SK-N-SH (cell line): ENCODE measurements at regions not wholly inside any gene's neighbourhood (a gene's known extent, or its start where the extent isn't known, plus 50 kb on each side); places are given as distances from the start of the nearest gene placed in this dataset.

Experiments used
- CTCF ChIA-PET: fragments of 300-600, 350-600 bp; formaldehyde crosslinking; extraction: SDS; loops from one replicate; lab custom pipeline; 2021; lab: Yijun Ruan, JAX
- POLR2A ChIA-PET: fragments of 350-600 bp; sonication (Branson Sonifier 250); formaldehyde crosslinking; extraction: SDS; loops from one replicate; lab custom pipeline; 2020; ENCODE audit warnings: antibody characterized with exemption, inconsistent platforms; lab: Yijun Ruan, JAX
- DNase-seq: peaks from one replicate; pipeline ENCODE4 v3.0.0; 2012
- H2AFZ ChIP-seq: fragments of 200-600 bp; sonication (generic); 2 replicates; pipeline ENCODE4 v1.8.1; 2016; ENCODE audit warnings: antibody characterized with exemption, mild to moderate bottlenecking, low read depth
- H3F3A ChIP-seq: fragments of 200-600 bp; sonication (generic); replicated peaks from 2 replicates; pipeline ENCODE3; 2016; ENCODE audit warnings: antibody characterized with exemption, mild to moderate bottlenecking; ENCODE audit not compliant: insufficient read depth
- H3K27ac ChIP-seq, 2 experiments: fragments of 200-500 bp in 1 of 2; fragments of 200-600 bp in 1 of 2; sonication (Bioruptor generic) in 1 of 2; sonication (generic), shearing (Covaris generic) in 1 of 2; 2 replicates each; pipeline versions ENCODE4 v1.5.1 to v1.6.1; 2014 to 2016; ENCODE audit warnings: low read depth in 2 of 2, inconsistent platforms in 1 of 2, low read length in 1 of 2, mild to moderate bottlenecking in 1 of 2, mixed read lengths in 1 of 2
- H3K27me3 ChIP-seq: fragments of 200-600 bp; sonication (generic), shearing (Covaris generic); 2 replicates; pipeline ENCODE4 v1.6.1; 2016; ENCODE audit warnings: mixed run types; ENCODE audit not compliant: insufficient read depth
- H3K36me3 ChIP-seq, 2 experiments: fragments of 200-500 bp in 1 of 2; fragments of 200-600 bp in 1 of 2; sonication (Bioruptor generic) in 1 of 2; sonication (generic) in 1 of 2; replicated peaks in 1 of 2; 2 replicates each; pipeline versions ENCODE3 to v1.5.1; 2014 to 2016; ENCODE audit warnings: low read length in 1 of 2, mild to moderate bottlenecking in 1 of 2; ENCODE audit not compliant: insufficient read depth in 2 of 2, control insufficient read depth in 1 of 2
- H3K4me1 ChIP-seq, 2 experiments: fragments of 200-500 bp in 1 of 2; fragments of 200-600 bp in 1 of 2; sonication (Bioruptor generic) in 1 of 2; sonication (generic), shearing (Covaris generic) in 1 of 2; 2 replicates each; pipeline versions ENCODE4 v1.5.1 to v1.6.1; 2014 to 2016; ENCODE audit warnings: low read depth in 1 of 2, low read length in 1 of 2, mixed run types in 1 of 2; ENCODE audit not compliant: insufficient read depth in 2 of 2, control insufficient read depth in 1 of 2
- H3K4me2 ChIP-seq: fragments of 200-600 bp; sonication (generic), shearing (Covaris generic); 2 replicates; pipeline ENCODE4 v1.6.1; 2017; ENCODE audit warnings: mixed run types
- H3K4me3 ChIP-seq, 2 experiments: fragments of 200-500 bp in 1 of 2; fragments of 200-600 bp in 1 of 2; sonication (Bioruptor generic) in 1 of 2; sonication (generic), shearing (Covaris generic) in 1 of 2; 2 replicates each; pipeline versions ENCODE4 v1.5.1 to v1.8.1; 2014 to 2016; ENCODE audit warnings: low read depth in 2 of 2, inconsistent platforms in 1 of 2, low read length in 1 of 2, mild to moderate bottlenecking in 1 of 2, mixed read lengths in 1 of 2, moderate library complexity in 1 of 2
- H3K79me2 ChIP-seq: fragments of 200-600 bp; sonication (generic); 2 replicates; pipeline ENCODE4 v1.8.1; 2017; ENCODE audit warnings: mild to moderate bottlenecking; ENCODE audit not compliant: insufficient read depth
- H3K9ac ChIP-seq: fragments of 200-600 bp; sonication (generic); 2 replicates; pipeline ENCODE4 v1.6.1; 2017; ENCODE audit warnings: mixed run types
- H3K9me2 ChIP-seq: fragments of 200-600 bp; sonication (generic); 2 replicates; pipeline ENCODE4 v1.6.1; 2017; ENCODE audit warnings: mixed run types
- H3K9me3 ChIP-seq: fragments of 200-600 bp; sonication (generic); 2 replicates; pipeline ENCODE4 v1.6.1; 2017; ENCODE audit warnings: mixed run types, mild to moderate bottlenecking, moderate library complexity
- H4K20me1 ChIP-seq: fragments of 200-600 bp; sonication (generic); 2 replicates; pipeline ENCODE4 v1.6.1; 2017; ENCODE audit warnings: mild to moderate bottlenecking, mixed run types; ENCODE audit not compliant: insufficient read depth
- CHD2 ChIP-seq: fragments of 150-350 bp; IDR thresholded peaks from 2 replicates; pipeline ENCODE4 v1.6.1; 2018; ENCODE audit warnings: low read length; ENCODE audit not compliant: partially characterized antibody
- CTCF ChIP-seq: fragments of 200-600 bp; sonication (generic); IDR thresholded peaks from 2 replicates; pipeline ENCODE4 v1.6.1; 2017; ENCODE audit warnings: antibody characterized with exemption, mild to moderate bottlenecking, moderate library complexity
- ELF1 ChIP-seq: IDR thresholded peaks from 2 replicates; pipeline ENCODE4 v1.4.0; 2012
- FOSL2 ChIP-seq: IDR thresholded peaks from 2 replicates; pipeline ENCODE4 v1.4.0; 2012; ENCODE audit warnings: low read depth, mild to moderate bottlenecking, moderate library complexity, borderline replicate concordance
- FOXJ3 ChIP-seq: sonication (generic); formaldehyde crosslinking; IDR thresholded peaks from 2 replicates; pipeline ENCODE4 v1.5.1; 2020; ENCODE audit warnings: mild to moderate bottlenecking, missing genetic modification reagents
- GABPA ChIP-seq: IDR thresholded peaks from 2 replicates; pipeline ENCODE4 v1.4.0; 2012; ENCODE audit warnings: low read depth, mild to moderate bottlenecking
- GATA2 ChIP-seq: sonication (generic); formaldehyde crosslinking; IDR thresholded peaks from 2 replicates; pipeline ENCODE4 v1.5.0; 2020; ENCODE audit warnings: mild to moderate bottlenecking, missing genetic modification reagents
- IRF3 ChIP-seq: fragments of 150-350 bp; IDR thresholded peaks from 2 replicates; pipeline ENCODE4 v1.6.1; 2016; ENCODE audit warnings: mild to moderate bottlenecking, low read depth, low read length
- MAX ChIP-seq: IDR thresholded peaks from 2 replicates; pipeline ENCODE4 v1.4.0; 2012; ENCODE audit warnings: low read depth
- MEF2A ChIP-seq: IDR thresholded peaks from 2 replicates; pipeline ENCODE4 v1.4.0; 2012; ENCODE audit warnings: low read depth, borderline replicate concordance
- NRF1 ChIP-seq: IDR thresholded peaks from 2 replicates; pipeline ENCODE4 v1.6.1; 2012; ENCODE audit warnings: low read depth, mild to moderate bottlenecking, low read length
- PBX3 ChIP-seq: IDR thresholded peaks from 2 replicates; pipeline ENCODE4; 2012
- RFX5 ChIP-seq: IDR thresholded peaks from 2 replicates; pipeline ENCODE4 v1.6.1; 2012; ENCODE audit warnings: mild to moderate bottlenecking, improper control_type of control experiment, low read length
- TAF1 ChIP-seq: IDR thresholded peaks from 2 replicates; pipeline ENCODE4 v1.6.1; 2012; ENCODE audit warnings: low read depth, mild to moderate bottlenecking, low read length, moderate library complexity, borderline replicate concordance
- TCF12 ChIP-seq: IDR thresholded peaks from 2 replicates; pipeline ENCODE4 v1.4.0; 2012
- TEAD4 ChIP-seq: IDR thresholded peaks from 2 replicates; pipeline ENCODE4 v1.4.0; 2012; ENCODE audit warnings: mild to moderate bottlenecking, borderline replicate concordance; ENCODE audit not compliant: insufficient read depth
- WGBS: methylation state at CpG from one replicate; pipeline ENCODE4 v1.1.6; 2017; ENCODE audit warnings: low lambda C conversion rate; 5-methylcytosine and 5-hydroxymethylcytosine counted together

DNA sequence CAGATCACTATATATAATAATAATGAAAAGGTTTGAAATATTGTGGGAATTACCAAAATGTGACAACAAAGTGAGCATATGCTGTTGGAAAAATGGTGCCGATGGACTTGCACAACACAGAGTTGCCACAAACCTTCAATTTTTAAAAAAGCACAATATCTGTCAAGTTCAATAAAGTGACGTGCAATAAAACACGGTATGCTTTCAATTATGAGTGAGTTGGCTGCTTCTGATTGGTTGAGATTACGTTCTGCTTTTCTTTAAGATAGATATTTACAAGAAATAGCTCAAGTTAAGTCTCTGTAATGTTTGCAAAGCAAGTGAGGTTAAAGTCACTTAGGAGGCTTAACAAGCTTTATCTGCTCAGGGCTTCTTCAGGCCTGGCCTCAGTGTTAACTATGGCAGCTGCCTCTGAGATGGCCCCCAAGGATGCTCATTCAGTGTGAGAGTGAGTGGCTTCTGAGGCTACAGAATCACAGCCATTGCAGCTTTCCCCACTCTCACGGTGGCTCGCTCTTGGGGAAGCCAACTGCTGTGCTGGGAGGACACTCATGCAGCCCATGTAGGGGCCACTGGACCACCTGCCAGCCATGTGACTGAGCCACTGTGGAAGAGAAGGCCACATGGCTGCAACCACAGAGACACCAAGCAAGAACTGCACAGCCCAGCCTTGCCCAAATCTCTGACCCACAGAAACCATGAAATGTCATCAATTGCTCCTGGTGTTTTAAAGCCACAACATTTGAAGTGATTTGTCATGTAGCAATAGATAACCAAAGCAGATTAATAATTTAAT is 78.3 kb upstream of the TMEM72 start:
- no peaks in the 10 kb centered on the region for H3K79me2 ChIP-seq
- no peaks in the 10 kb centered on the region for H4K20me1 ChIP-seq
- ChIA-PET POLR2A (no interaction called here), CTCF (interaction anchor here (1.3 kb wide), 1 partner anchor 1162 kb away, joined by 3 read pairs; no protein-coding TSS in a partner anchor)
- no peak overlapping the region for H3K9ac ChIP-seq
- peaks cover 0 to 7% of the 10 kb centered on the region in 2 experiments; a peak in 1 of 4 replicates for H3K4me1 ChIP-seq
- H3K9me2 ChIP-seq, result no peaks in the 10 kb centered on the region
- DNase-seq, result no peak
- no peaks in the 10 kb centered on the region for H3K9me3 ChIP-seq
- H3K27me3 ChIP-seq, result peaks cover 10% of the 10 kb centered on the region; the same call in 1 of the 2 replicates
- no peaks in the 10 kb centered on the region for H3F3A ChIP-seq
- 1% methylated on average over 6 of the region's 6 CpGs for WGBS
- H3K36me3 ChIP-seq, result no peaks in the 10 kb centered on the region
- no peak overlapping the region for H3K4me3 ChIP-seq
- no peak overlapping the region for H3K27ac ChIP-seq
- H3K4me2 ChIP-seq, result no peak overlapping the region; the same call in 1 of the 2 replicates
- H2AFZ ChIP-seq, result no peak overlapping the region
- no peak for TF ChIP-seq NRF1
- TF ChIP-seq TAF1, result no peak
- TF ChIP-seq CTCF, result no peak
- TF ChIP-seq IRF3, result no peak
- TF ChIP-seq FOXJ3 (CRISPR knock-in tag), result no peak
- no peak for TF ChIP-seq MEF2A
- TF ChIP-seq CHD2, result no peak
- TF ChIP-seq GABPA, result no peak
- no peak for TF ChIP-seq FOSL2
- TF ChIP-seq ELF1, result no peak
- no peak for TF ChIP-seq MAX
- no peak for TF ChIP-seq TEAD4
- peak; percentile 50; the same call in 1 of the 2 replicates for TF ChIP-seq PBX3
- TF ChIP-seq GATA2 (CRISPR knock-in tag), result no peak
- no peak for TF ChIP-seq RFX5
- TF ChIP-seq TCF12, result peak; percentile 56
